B cell (primary cell): ENCODE measurements at regions not wholly inside any gene's neighbourhood (a gene's known extent, or its start where the extent isn't known, plus 50 kb on each side); places are given as distances from the start of the nearest gene placed in this dataset.
A peak's percentile ranks its signal among the peaks of the same experiment; 100 is the strongest.

Source experiments
- EZH2 ChIP-seq: IDR thresholded peaks from 2 replicates; pipeline ENCODE4 v1.6.1; 2012; ENCODE audit warnings: borderline replicate concordance, low read depth, mild to moderate bottlenecking, moderate library complexity, low read length; ENCODE audit not compliant: insufficient read depth, poor library complexity, severe bottlenecking
- TF ChIP-seq, protein P1 (sequence below): fragments of 200-600 bp; IDR thresholded peaks from one replicate; pipeline ENCODE4 v1.8.0; 2022; ENCODE audit warnings: antibody characterized with exemption, mild to moderate bottlenecking

DNA sequence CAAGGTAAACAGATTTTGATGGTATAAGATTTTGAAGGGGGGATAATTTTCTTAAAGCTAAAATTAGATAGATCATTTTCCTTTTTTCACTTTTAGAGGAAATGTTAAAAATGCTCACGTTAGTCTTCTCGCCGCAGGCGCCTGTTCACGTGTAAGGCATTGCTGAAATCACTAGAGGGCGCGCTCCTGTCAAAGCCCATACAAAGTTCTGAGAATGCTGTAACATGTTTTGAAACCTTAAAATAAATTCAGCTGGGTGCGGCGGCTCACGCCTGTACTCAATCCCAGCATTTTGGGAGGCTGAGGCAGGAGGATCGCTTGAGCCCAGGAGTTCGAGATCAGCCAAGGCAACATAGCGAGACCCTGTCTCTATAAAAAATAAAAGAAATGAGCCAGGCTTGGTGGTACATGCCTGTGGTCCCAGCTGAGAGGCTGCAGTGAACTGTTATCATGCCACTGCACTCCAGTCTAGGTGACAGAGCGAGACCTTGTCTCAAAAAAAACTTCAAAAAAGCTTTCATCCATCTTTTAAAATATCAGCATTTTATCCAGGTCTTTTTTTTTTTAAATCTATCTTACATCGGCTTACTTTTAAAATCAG is 138.0 kb downstream of the RBMX2 start:
- TF ChIP-seq, protein P1, sequence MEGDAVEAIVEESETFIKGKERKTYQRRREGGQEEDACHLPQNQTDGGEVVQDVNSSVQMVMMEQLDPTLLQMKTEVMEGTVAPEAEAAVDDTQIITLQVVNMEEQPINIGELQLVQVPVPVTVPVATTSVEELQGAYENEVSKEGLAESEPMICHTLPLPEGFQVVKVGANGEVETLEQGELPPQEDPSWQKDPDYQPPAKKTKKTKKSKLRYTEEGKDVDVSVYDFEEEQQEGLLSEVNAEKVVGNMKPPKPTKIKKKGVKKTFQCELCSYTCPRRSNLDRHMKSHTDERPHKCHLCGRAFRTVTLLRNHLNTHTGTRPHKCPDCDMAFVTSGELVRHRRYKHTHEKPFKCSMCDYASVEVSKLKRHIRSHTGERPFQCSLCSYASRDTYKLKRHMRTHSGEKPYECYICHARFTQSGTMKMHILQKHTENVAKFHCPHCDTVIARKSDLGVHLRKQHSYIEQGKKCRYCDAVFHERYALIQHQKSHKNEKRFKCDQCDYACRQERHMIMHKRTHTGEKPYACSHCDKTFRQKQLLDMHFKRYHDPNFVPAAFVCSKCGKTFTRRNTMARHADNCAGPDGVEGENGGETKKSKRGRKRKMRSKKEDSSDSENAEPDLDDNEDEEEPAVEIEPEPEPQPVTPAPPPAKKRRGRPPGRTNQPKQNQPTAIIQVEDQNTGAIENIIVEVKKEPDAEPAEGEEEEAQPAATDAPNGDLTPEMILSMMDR: peak; percentile 71
- no peak for TF ChIP-seq EZH2
